Heart left ventricle (tissue), 13 donors: ENCODE measurements at regions not wholly inside any gene's neighbourhood (a gene's known extent, or its start where the extent isn't known, plus 50 kb on each side); places are given as distances from the start of the nearest gene placed in this dataset.

Experiments
- POLR2A ChIP-seq, 2 donors: fragments of 450-650 bp; IDR thresholded peaks; one replicate each; pipeline ENCODE4 v1.6.1; 2017; ENCODE audit warnings: antibody characterized with exemption in 2 of 2, mild to moderate bottlenecking in 2 of 2, moderate library complexity in 2 of 2
- TF ChIP-seq, protein P1 (sequence below), 12 donors: fragments of 200-600 bp; sonication (generic) in 4 of 12; IDR thresholded peaks; one replicate each; pipeline versions ENCODE4 v1.5.0 to v1.8.0; 2018 to 2022; ENCODE audit warnings: antibody characterized with exemption in 12 of 12, mild to moderate bottlenecking in 5 of 12
- donor health status: ischemic (EF 13 %, LVEDD 7.1; RV severe dilation, severe dysfunction).
- donor health status: DM: no; HTN: yes; CAD: no.
- donor health status: DM: no; HTN: no; CAD: no.
- donor health status: ischemic (EF 25% LVEDD 6.9; RV normal size, moderate dysfunction).
- donor health status: ischemic (EF 25% LVEDD 5.7; RV mildly dilated, moderate dysfunction).
- donor health status: ischemic (EF 35%, LVEDD 5.7; RV mildly dilated, moderate dysfunction).
- donor health status: nonischemic (EF 11% LVEDD 7.7; RV severe dilation, severe dysfunction).
- donor health status: DM: yes; HTN: yes; CAD: no.
- donor health status: PGD.
- donor health status: ischemic (EF 29% LVEDD 5.4; RV normal size, mild dysfunction).
- donor health status: nonischemic (EF 23%, LVEDD 6.1; RV moderate dilation, normal function).

DNA sequence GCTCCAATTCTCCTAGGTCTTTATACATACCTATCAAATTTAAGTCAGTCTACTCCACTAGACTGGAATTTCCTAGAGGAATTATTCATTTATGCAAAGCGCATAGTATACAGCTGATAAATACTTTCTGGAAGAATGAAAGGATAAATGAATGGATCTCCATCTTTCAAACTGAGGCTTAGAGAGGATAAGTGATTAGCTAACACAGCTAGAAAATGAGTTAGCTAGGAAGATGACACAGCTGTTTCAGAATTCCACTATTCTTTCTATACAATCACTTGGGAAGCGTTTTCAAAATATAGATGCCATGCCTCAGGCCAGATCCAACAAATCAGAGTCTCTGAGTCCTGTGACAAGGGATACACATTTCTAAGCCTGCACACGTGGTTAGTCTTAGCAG, 1146.6 kb upstream of the ZEB2 start:
- no peak for TF ChIP-seq POLR2A (IDR thresholded peaks at IDR 0.05)
- TF ChIP-seq, protein P1, sequence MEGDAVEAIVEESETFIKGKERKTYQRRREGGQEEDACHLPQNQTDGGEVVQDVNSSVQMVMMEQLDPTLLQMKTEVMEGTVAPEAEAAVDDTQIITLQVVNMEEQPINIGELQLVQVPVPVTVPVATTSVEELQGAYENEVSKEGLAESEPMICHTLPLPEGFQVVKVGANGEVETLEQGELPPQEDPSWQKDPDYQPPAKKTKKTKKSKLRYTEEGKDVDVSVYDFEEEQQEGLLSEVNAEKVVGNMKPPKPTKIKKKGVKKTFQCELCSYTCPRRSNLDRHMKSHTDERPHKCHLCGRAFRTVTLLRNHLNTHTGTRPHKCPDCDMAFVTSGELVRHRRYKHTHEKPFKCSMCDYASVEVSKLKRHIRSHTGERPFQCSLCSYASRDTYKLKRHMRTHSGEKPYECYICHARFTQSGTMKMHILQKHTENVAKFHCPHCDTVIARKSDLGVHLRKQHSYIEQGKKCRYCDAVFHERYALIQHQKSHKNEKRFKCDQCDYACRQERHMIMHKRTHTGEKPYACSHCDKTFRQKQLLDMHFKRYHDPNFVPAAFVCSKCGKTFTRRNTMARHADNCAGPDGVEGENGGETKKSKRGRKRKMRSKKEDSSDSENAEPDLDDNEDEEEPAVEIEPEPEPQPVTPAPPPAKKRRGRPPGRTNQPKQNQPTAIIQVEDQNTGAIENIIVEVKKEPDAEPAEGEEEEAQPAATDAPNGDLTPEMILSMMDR (IDR thresholded peaks at IDR 0.05), result no peak
